Endothelial cell of umbilical vein (primary cell): ENCODE measurements at regions not wholly inside any gene's neighbourhood (a gene's known extent, or its start where the extent isn't known, plus 50 kb on each side); places are given as distances from the start of the nearest gene placed in this dataset.

Source experiments
- CTCF ChIP-seq, 2 donors: IDR thresholded peaks; 1 replicate in 1 of 2; 2 replicates in 1 of 2; pipeline ENCODE4 v1.5.1; 2011; ENCODE audit warnings: low read length in 2 of 2, mild to moderate bottlenecking in 2 of 2, moderate library complexity in 2 of 2, control low read depth in 1 of 2, inconsistent platforms in 1 of 2, low read depth in 1 of 2; ENCODE audit not compliant: insufficient read depth in 1 of 2; ENCODE audit errors: extremely low read depth in 1 of 2
- EZH2 ChIP-seq: IDR thresholded peaks from 2 replicates; pipeline ENCODE4 v1.6.1; 2012; ENCODE audit warnings: borderline replicate concordance, low read depth, mild to moderate bottlenecking, moderate library complexity, low read length, inconsistent platforms; ENCODE audit not compliant: severe bottlenecking
- GATA2 ChIP-seq: IDR thresholded peaks from 2 replicates; pipeline ENCODE4 v1.7.0; 2011; ENCODE audit warnings: low read depth, mild to moderate bottlenecking, moderate library complexity, mixed read lengths, low read length; ENCODE audit not compliant: insufficient read length, insufficient read depth
- MYC ChIP-seq: IDR thresholded peaks from one replicate; pipeline ENCODE4 v1.6.1; 2011; ENCODE audit warnings: mild to moderate bottlenecking, low read depth, low read length
- POLR2A ChIP-seq: IDR thresholded peaks from 2 replicates; pipeline ENCODE4 v1.6.1; 2012; ENCODE audit warnings: low read depth, mild to moderate bottlenecking, control low read depth, low read length
- POLR2AphosphoS5 ChIP-seq: IDR thresholded peaks from 2 replicates; pipeline ENCODE4 v1.6.1; 2012; ENCODE audit warnings: low read depth, mild to moderate bottlenecking, control low read depth, low read length, moderate library complexity; ENCODE audit not compliant: insufficient read depth
- TF ChIP-seq, protein P1 (sequence below): IDR thresholded peaks from 2 replicates; pipeline ENCODE4 v1.6.1; 2011; ENCODE audit not compliant: insufficient read depth, insufficient read length

DNA sequence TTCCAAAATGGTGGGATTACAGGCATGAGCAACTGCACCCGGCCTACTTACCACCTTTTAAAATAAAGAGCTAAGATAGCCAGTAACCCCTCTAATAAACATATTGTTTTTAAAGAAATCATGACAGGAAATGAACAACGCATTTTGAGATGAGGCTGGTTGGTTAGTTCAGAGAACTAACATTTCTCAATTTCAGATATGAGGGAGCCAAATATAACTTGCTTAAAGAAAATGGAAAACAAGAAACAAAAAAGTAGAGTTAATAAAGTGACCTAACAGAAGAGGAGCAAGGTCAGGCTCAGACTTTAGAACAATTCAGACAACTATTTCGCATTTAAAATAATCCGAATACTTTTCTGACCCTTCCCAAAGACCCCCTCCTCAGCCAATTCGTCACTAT lies 254.9 kb upstream of the PHF14 start:
- TF ChIP-seq CTCF (IDR thresholded peaks at IDR 0.05; ENCODE audit: extremely low read depth in 1 of 2, insufficient read depth in 1 of 2, low read depth in 1 of 2, low read length in 2 of 2) (no peak), POLR2AphosphoS5 (no peak), EZH2 (no peak), MYC (no peak), POLR2A (no peak), GATA2 (no peak)
- TF ChIP-seq, protein P1, sequence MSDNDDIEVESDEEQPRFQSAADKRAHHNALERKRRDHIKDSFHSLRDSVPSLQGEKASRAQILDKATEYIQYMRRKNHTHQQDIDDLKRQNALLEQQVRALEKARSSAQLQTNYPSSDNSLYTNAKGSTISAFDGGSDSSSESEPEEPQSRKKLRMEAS, result no peak
